ENCODE measurements at regions not wholly inside any gene's neighbourhood (a gene's known extent, or its start where the extent isn't known, plus 50 kb on each side); places are given as distances from the start of the nearest gene placed in this dataset.

GRCh38 chr21:32131960-32132359, 146.9 kb downstream of the MIS18A start:
- TF ChIP-seq CTCF (conservative IDR thresholded peaks at IDR 0.05; ENCODE audit: low read depth, low read length) (no peak), EZH2 (IDR thresholded peaks at IDR 0.05; ENCODE audit: borderline replicate concordance, low read depth, low read length, poor library complexity, severe bottlenecking) (no peak)
- Histone ChIP-seq H3K36me3 (ENCODE audit: insufficient read depth, low read length, poor library complexity, severe bottlenecking) (no peaks in the 10 kb centered on the region), H3K4me3 (ENCODE audit: low read depth, low read length, poor library complexity, severe bottlenecking) (no peak overlapping the region), H3K4me1 (ENCODE audit: insufficient read depth, low read length, poor library complexity, severe bottlenecking) (no peaks in the 10 kb centered on the region), H3K27ac (ENCODE audit: low read depth, low read length, poor library complexity, severe bottlenecking) (no peak overlapping the region), H3K27me3 (replicated peaks; ENCODE audit: insufficient read depth, low read depth, low read length, poor library complexity) (no peaks in the 10 kb centered on the region), H3K9me3 (ENCODE audit: low read depth, low read length, poor library complexity, severe bottlenecking) (no peaks in the 10 kb centered on the region)
- ChIA-PET CTCF (no interaction called here), POLR2A (ENCODE audit: low non-redundant PET) (no interaction called here)
- no peak for DNase-seq (ENCODE audit: low spot score)
- intact Hi-C loops (cut with micrococcal nuclease; ENCODE audit: unreplicated experiment): no loop called here
- BruUV-seq (replicated peaks): no TSS peak

- no TSS peak for BruUV-seq (replicated peaks)
Observed at GRCh38 chr21:32131164-32131563, 147.7 kb downstream of the MIS18A start.

GRCh38 chr21:32130031-32130891, 148.6 kb downstream of the MIS18A start:
- DNase-seq (ENCODE audit: low spot score): no peak
- POLR2A ChIA-PET (ENCODE audit: low non-redundant PET): no interaction called here
- CTCF ChIA-PET: no interaction called here
- no peaks in the 10 kb centered on the region for H3K27me3 ChIP-seq (replicated peaks; ENCODE audit: insufficient read depth, low read depth, low read length, poor library complexity)
- TF ChIP-seq EZH2 (IDR thresholded peaks at IDR 0.05; ENCODE audit: borderline replicate concordance, low read depth, low read length, poor library complexity, severe bottlenecking) (no peak), CTCF (conservative IDR thresholded peaks at IDR 0.05; ENCODE audit: low read depth, low read length) (no peak)
- no peak overlapping the region for H3K4me3 ChIP-seq (ENCODE audit: low read depth, low read length, poor library complexity, severe bottlenecking)
- no peaks in the 10 kb centered on the region for H3K9me3 ChIP-seq (ENCODE audit: low read depth, low read length, poor library complexity, severe bottlenecking)
- no TSS peak for BruUV-seq (replicated peaks)
- no peak overlapping the region for H3K27ac ChIP-seq (ENCODE audit: low read depth, low read length, poor library complexity, severe bottlenecking)
- no peaks in the 10 kb centered on the region for H3K36me3 ChIP-seq (ENCODE audit: insufficient read depth, low read length, poor library complexity, severe bottlenecking)
- intact Hi-C loops (cut with micrococcal nuclease; ENCODE audit: unreplicated experiment): no loop called here
- H3K4me1 ChIP-seq (ENCODE audit: insufficient read depth, low read length, poor library complexity, severe bottlenecking): no peaks in the 10 kb centered on the region

More at GRCh38 chr21:32131164-32131563, 147.7 kb downstream of the MIS18A start:
- no peaks in the 10 kb centered on the region for H3K27me3 ChIP-seq (replicated peaks; ENCODE audit: insufficient read depth, low read depth, low read length, poor library complexity)
- no peak overlapping the region for H3K27ac ChIP-seq (ENCODE audit: low read depth, low read length, poor library complexity, severe bottlenecking)
- intact Hi-C loops (cut with micrococcal nuclease; ENCODE audit: unreplicated experiment): no loop called here
- H3K4me1 ChIP-seq (ENCODE audit: insufficient read depth, low read length, poor library complexity, severe bottlenecking): no peaks in the 10 kb centered on the region
- H3K4me3 ChIP-seq (ENCODE audit: low read depth, low read length, poor library complexity, severe bottlenecking): no peak overlapping the region
- no peaks in the 10 kb centered on the region for H3K36me3 ChIP-seq (ENCODE audit: insufficient read depth, low read length, poor library complexity, severe bottlenecking)
- ChIA-PET CTCF (no interaction called here), POLR2A (ENCODE audit: low non-redundant PET) (no interaction called here)
- no peaks in the 10 kb centered on the region for H3K9me3 ChIP-seq (ENCODE audit: low read depth, low read length, poor library complexity, severe bottlenecking)
- DNase-seq (ENCODE audit: low spot score): no peak
- no peak for TF ChIP-seq CTCF (conservative IDR thresholded peaks at IDR 0.05; ENCODE audit: low read depth, low read length)

Data from A673 (cell line).